ENCODE measurements at regions not wholly inside any gene's neighbourhood (a gene's known extent, or its start where the extent isn't known, plus 50 kb on each side); places are given as distances from the start of the nearest gene placed in this dataset.

DNA sequence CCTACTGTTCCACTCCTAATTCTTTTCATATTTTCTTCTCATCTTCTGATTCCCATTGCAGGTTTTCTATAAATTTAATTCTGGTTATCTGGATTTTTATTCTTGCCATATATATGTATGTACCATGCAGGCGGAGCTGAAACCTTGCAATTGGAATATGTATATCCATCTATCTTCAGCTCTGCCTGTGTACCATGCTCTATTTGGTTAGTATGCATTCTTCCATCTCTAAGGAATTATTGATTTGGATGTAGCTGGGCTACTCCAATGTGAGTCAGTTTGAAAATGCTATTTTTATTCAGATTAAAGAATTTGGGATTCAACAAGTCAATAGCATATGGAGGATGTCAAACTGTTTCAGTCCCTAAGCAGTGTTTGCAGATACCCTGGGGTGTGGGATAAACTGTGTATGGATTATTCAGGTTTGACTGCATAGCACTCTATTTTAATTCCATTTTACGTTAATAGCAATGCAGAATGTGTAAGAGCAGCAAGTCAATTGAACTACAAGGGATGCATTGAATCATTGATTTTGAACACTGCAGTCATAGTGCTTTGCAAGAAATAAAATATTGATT is 528.1 kb upstream of the FZD8 start:
- no peak for DNase-seq (ENCODE audit: low spot score in 2 of 2)
- TF ChIP-seq POLR2A (IDR thresholded peaks at IDR 0.05) = no peak
- TF ChIP-seq, protein P1, sequence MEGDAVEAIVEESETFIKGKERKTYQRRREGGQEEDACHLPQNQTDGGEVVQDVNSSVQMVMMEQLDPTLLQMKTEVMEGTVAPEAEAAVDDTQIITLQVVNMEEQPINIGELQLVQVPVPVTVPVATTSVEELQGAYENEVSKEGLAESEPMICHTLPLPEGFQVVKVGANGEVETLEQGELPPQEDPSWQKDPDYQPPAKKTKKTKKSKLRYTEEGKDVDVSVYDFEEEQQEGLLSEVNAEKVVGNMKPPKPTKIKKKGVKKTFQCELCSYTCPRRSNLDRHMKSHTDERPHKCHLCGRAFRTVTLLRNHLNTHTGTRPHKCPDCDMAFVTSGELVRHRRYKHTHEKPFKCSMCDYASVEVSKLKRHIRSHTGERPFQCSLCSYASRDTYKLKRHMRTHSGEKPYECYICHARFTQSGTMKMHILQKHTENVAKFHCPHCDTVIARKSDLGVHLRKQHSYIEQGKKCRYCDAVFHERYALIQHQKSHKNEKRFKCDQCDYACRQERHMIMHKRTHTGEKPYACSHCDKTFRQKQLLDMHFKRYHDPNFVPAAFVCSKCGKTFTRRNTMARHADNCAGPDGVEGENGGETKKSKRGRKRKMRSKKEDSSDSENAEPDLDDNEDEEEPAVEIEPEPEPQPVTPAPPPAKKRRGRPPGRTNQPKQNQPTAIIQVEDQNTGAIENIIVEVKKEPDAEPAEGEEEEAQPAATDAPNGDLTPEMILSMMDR (IDR thresholded peaks at IDR 0.05) = no peak
- 89 to 97% methylated on average over 2 of the region's 2 CpGs for WGBS, 2 donors
- no peak overlapping the region for H3K4me3 ChIP-seq (ENCODE audit: low read depth, poor library complexity, severe bottlenecking)
- intact Hi-C loops (cut with DNase I; ENCODE audit: low total_unique reads) = no loop called here

DNA sequence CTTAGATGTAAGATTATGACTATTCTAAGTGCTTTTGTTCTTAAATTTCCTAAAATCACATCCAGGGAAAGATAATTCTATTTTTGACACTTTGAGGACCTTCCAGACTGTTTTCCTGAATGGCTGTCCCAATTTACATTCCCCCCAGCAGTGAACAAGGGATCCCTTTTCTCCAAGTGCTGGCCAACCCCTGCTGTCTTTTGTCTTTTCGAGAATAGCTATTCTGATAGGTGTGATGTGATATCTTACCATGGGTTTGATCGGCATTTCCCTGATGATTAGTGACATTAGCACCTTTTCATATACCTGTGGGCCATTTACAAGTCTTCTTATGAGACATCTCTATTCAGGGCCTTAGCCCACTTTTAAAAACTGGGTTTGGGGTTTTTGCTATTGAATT is 526.7 kb upstream of the FZD8 start:
- intact Hi-C loops (cut with DNase I; ENCODE audit: low total_unique reads) = no loop called here
- no peak for DNase-seq (ENCODE audit: low spot score in 2 of 2)
- H3K4me3 ChIP-seq (ENCODE audit: low read depth, poor library complexity, severe bottlenecking) = no peak overlapping the region
- WGBS, 2 donors = 81 to 92% methylated on average over 2 of the region's 2 CpGs
- no peak for TF ChIP-seq POLR2A (IDR thresholded peaks at IDR 0.05)
- TF ChIP-seq, protein P1 (IDR thresholded peaks at IDR 0.05) = no peak

DNA sequence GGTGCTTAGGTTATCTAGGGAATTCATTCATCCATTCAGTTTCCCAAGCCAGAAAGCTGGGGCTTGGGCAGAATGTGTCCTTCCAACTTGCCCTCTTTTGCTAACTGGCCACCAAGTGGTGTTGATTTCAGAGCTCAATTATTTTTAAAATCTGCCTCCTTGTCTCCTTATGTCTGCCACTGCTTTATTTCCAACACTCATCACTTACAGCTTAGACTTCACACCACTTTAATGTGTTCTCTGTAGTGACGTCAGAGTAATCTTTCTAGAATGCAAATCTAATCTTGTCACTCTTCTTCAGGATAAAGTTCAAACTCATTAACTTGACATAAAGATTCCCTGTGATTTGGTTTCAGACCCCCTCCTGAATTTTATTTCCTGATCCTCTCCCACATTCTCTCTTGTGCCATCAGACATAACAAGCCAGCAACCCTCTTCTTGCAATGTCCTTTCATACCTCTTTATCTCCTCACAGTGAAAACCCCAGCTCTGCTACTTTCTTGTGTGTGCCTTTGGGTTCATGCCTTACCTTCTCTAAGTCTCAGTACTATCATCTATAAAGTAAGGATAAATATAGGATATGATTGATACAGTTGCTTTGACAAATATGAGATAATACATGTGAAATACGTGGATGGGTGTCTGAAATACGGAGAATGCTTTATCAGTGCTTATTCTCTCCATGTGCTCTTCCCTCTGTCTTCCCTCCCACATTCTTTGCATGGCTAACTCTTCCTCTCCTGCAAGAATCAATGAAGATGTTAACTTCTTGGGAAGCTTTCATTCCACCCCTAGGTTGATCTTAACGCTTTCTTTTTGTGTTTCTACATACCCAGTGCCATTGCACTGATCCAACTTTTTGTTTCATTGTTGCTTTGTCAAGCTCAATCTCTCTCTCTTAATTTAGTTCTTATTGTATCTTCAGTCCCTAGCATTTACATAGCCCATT is 522.7 kb upstream of the FZD8 start:
- 85 to 87% methylated on average over 4 of the region's 4 CpGs for WGBS, 2 donors
- no peak for DNase-seq (ENCODE audit: low spot score in 2 of 2)
- intact Hi-C loops (cut with DNase I; ENCODE audit: low total_unique reads) = no loop called here
- H3K4me3 ChIP-seq (ENCODE audit: low read depth, poor library complexity, severe bottlenecking) = no peak overlapping the region
- TF ChIP-seq POLR2A (IDR thresholded peaks at IDR 0.05) = no peak
- TF ChIP-seq, protein P1 (IDR thresholded peaks at IDR 0.05) = no peak

DNA sequence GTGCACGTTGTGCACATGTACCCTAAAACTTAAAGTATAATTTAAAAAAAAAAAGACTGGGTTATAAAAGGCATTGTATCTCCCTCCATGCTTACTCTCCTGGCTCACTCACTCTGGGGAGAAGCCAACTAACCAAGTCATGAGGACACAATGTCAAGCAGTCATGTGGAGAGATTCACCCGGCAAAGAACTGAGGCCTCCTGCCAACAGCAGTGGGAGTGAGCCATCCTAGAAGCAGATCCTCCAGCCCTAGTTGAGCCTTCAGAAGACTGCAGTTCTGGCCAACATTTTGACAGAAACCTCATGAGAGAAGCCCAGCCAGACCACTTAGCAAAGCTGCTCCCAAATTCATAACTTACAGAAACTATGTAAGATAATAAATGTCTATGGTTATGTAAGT is 521.7 kb upstream of the FZD8 start:
- WGBS, 2 donors = 66 to 71% methylated on average over 2 of the region's 2 CpGs
- DNase-seq (ENCODE audit: low spot score in 2 of 2) = no peak
- intact Hi-C loops (cut with DNase I; ENCODE audit: low total_unique reads) = no loop called here
- no peak overlapping the region for H3K4me3 ChIP-seq (ENCODE audit: low read depth, poor library complexity, severe bottlenecking)
- no peak for TF ChIP-seq POLR2A (IDR thresholded peaks at IDR 0.05)
- TF ChIP-seq, protein P1 (IDR thresholded peaks at IDR 0.05) = no peak

DNA sequence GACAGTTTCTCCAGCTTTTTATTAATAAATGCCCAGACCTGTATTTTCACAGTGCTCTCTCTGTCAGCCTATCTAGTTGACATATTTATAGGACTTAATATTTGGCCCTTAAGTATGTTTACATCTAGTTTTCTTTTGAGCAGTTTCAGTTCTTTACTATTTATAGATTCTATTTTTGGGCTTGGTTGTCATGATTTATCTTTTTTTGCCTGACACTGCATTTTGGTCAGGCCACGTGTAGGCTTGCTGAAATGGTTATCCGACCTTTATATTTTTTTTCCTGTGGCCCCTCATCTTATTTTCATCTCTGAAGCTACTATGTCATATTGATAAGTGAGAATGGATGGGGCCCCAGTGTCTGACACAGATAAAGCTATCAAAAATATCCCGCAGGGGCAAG is 515.4 kb upstream of the FZD8 start:
- TF ChIP-seq POLR2A (IDR thresholded peaks at IDR 0.05) = no peak
- TF ChIP-seq, protein P1 (IDR thresholded peaks at IDR 0.05) = no peak
- H3K4me3 ChIP-seq (ENCODE audit: low read depth, poor library complexity, severe bottlenecking) = no peak overlapping the region
- intact Hi-C loops (cut with DNase I; ENCODE audit: low total_unique reads) = no loop called here
- no peak for DNase-seq (ENCODE audit: low spot score in 2 of 2)
- WGBS, 2 donors = 52 to 54% methylated on average over 3 of the region's 3 CpGs

Data from lower leg skin (tissue), 4 donors.